ENCODE measurements at regions not wholly inside any gene's neighbourhood (a gene's known extent, or its start where the extent isn't known, plus 50 kb on each side); places are given as distances from the start of the nearest gene placed in this dataset.

- Histone ChIP-seq H3K9me3 (ENCODE audit: control insufficient read depth in 1 of 2, low read length in 2 of 2) (no peaks in the 10 kb centered on the region), H3K4me3 (ENCODE audit: low read depth in 1 of 2, low read length in 2 of 2) (no peak overlapping the region), H3K4me1 (ENCODE audit: control insufficient read depth in 1 of 2, insufficient read depth in 2 of 2, low read length in 2 of 2) (no peaks in the 10 kb centered on the region), H3K27ac (ENCODE audit: low read length) (no peak overlapping the region), H3K36me3 (ENCODE audit: control insufficient read depth in 1 of 2, insufficient read depth in 2 of 2, low read length in 2 of 2) (no peaks in the 10 kb centered on the region), H3K27me3 (ENCODE audit: low read depth, low read length) (no peaks in the 10 kb centered on the region)
Observed at GRCh38 chr12:90339837-90340236, 615.1 kb downstream of the CCER1 start.

GRCh38 chr12:90338365-90338764, 616.6 kb downstream of the CCER1 start:
- Histone ChIP-seq H3K27ac (ENCODE audit: low read length) (no peak overlapping the region), H3K36me3 (ENCODE audit: control insufficient read depth in 1 of 2, insufficient read depth in 2 of 2, low read length in 2 of 2) (no peaks in the 10 kb centered on the region), H3K9me3 (ENCODE audit: control insufficient read depth in 1 of 2, low read length in 2 of 2) (no peaks in the 10 kb centered on the region), H3K4me1 (ENCODE audit: control insufficient read depth in 1 of 2, insufficient read depth in 2 of 2, low read length in 2 of 2) (no peaks in the 10 kb centered on the region), H3K27me3 (ENCODE audit: low read depth, low read length) (no peaks in the 10 kb centered on the region), H3K4me3 (ENCODE audit: low read depth in 1 of 2, low read length in 2 of 2) (no peak overlapping the region)

GRCh38 chr12:90337018-90337417, 618.0 kb downstream of the CCER1 start:
- H3K4me1 ChIP-seq (ENCODE audit: control insufficient read depth in 1 of 2, insufficient read depth in 2 of 2, low read length in 2 of 2), result no peaks in the 10 kb centered on the region
- H3K36me3 ChIP-seq (ENCODE audit: control insufficient read depth in 1 of 2, insufficient read depth in 2 of 2, low read length in 2 of 2), result no peaks in the 10 kb centered on the region
- no peak overlapping the region for H3K4me3 ChIP-seq (ENCODE audit: low read depth in 1 of 2, low read length in 2 of 2)
- no peaks in the 10 kb centered on the region for H3K9me3 ChIP-seq (ENCODE audit: control insufficient read depth in 1 of 2, low read length in 2 of 2)
- no peak overlapping the region for H3K27ac ChIP-seq (ENCODE audit: low read length)
- no peaks in the 10 kb centered on the region for H3K27me3 ChIP-seq (ENCODE audit: low read depth, low read length)

- Histone ChIP-seq H3K4me3 (ENCODE audit: low read depth in 1 of 2, low read length in 2 of 2) (no peak overlapping the region), H3K4me1 (ENCODE audit: control insufficient read depth in 1 of 2, insufficient read depth in 2 of 2, low read length in 2 of 2) (no peaks in the 10 kb centered on the region), H3K9me3 (ENCODE audit: control insufficient read depth in 1 of 2, low read length in 2 of 2) (no peaks in the 10 kb centered on the region), H3K27me3 (ENCODE audit: low read depth, low read length) (no peaks in the 10 kb centered on the region), H3K27ac (ENCODE audit: low read length) (no peak overlapping the region), H3K36me3 (ENCODE audit: control insufficient read depth in 1 of 2, insufficient read depth in 2 of 2, low read length in 2 of 2) (no peaks in the 10 kb centered on the region)
Observed at GRCh38 chr12:90335566-90335965, 619.4 kb downstream of the CCER1 start.

- no peaks in the 10 kb centered on the region for H3K9me3 ChIP-seq (ENCODE audit: control insufficient read depth in 1 of 2, low read length in 2 of 2)
- no peaks in the 10 kb centered on the region for H3K4me1 ChIP-seq (ENCODE audit: control insufficient read depth in 1 of 2, insufficient read depth in 2 of 2, low read length in 2 of 2)
- no peaks in the 10 kb centered on the region for H3K36me3 ChIP-seq (ENCODE audit: control insufficient read depth in 1 of 2, insufficient read depth in 2 of 2, low read length in 2 of 2)
- no peaks in the 10 kb centered on the region for H3K27me3 ChIP-seq (ENCODE audit: low read depth, low read length)
- H3K27ac ChIP-seq (ENCODE audit: low read length), result no peak overlapping the region
- no peak overlapping the region for H3K4me3 ChIP-seq (ENCODE audit: low read depth in 1 of 2, low read length in 2 of 2)
Observed at GRCh38 chr12:90333939-90334338, 621.0 kb downstream of the CCER1 start.

GRCh38 chr12:90333424-90333823, 621.6 kb downstream of the CCER1 start:
- no peak overlapping the region for H3K27ac ChIP-seq (ENCODE audit: low read length)
- no peaks in the 10 kb centered on the region for H3K4me1 ChIP-seq (ENCODE audit: control insufficient read depth in 1 of 2, insufficient read depth in 2 of 2, low read length in 2 of 2)
- no peaks in the 10 kb centered on the region for H3K9me3 ChIP-seq (ENCODE audit: control insufficient read depth in 1 of 2, low read length in 2 of 2)
- H3K4me3 ChIP-seq (ENCODE audit: low read depth in 1 of 2, low read length in 2 of 2), result no peak overlapping the region
- no peaks in the 10 kb centered on the region for H3K27me3 ChIP-seq (ENCODE audit: low read depth, low read length)
- H3K36me3 ChIP-seq (ENCODE audit: control insufficient read depth in 1 of 2, insufficient read depth in 2 of 2, low read length in 2 of 2), result no peaks in the 10 kb centered on the region

GRCh38 chr12:90331821-90332220, 623.2 kb downstream of the CCER1 start:
- Histone ChIP-seq H3K27me3 (ENCODE audit: low read depth, low read length) (no peaks in the 10 kb centered on the region), H3K9me3 (ENCODE audit: control insufficient read depth in 1 of 2, low read length in 2 of 2) (no peaks in the 10 kb centered on the region), H3K4me1 (ENCODE audit: control insufficient read depth in 1 of 2, insufficient read depth in 2 of 2, low read length in 2 of 2) (no peaks in the 10 kb centered on the region), H3K27ac (ENCODE audit: low read length) (no peak overlapping the region), H3K4me3 (ENCODE audit: low read depth in 1 of 2, low read length in 2 of 2) (no peak overlapping the region), H3K36me3 (ENCODE audit: control insufficient read depth in 1 of 2, insufficient read depth in 2 of 2, low read length in 2 of 2) (no peaks in the 10 kb centered on the region)

GRCh38 chr12:90331262-90331661, 622.6 kb upstream of the ATP2B1 start:
- H3K27ac ChIP-seq (ENCODE audit: low read length), result no peak overlapping the region
- H3K36me3 ChIP-seq (ENCODE audit: control insufficient read depth in 1 of 2, insufficient read depth in 2 of 2, low read length in 2 of 2), result no peaks in the 10 kb centered on the region
- H3K4me1 ChIP-seq (ENCODE audit: control insufficient read depth in 1 of 2, insufficient read depth in 2 of 2, low read length in 2 of 2), result no peaks in the 10 kb centered on the region
- no peaks in the 10 kb centered on the region for H3K27me3 ChIP-seq (ENCODE audit: low read depth, low read length)
- no peaks in the 10 kb centered on the region for H3K9me3 ChIP-seq (ENCODE audit: control insufficient read depth in 1 of 2, low read length in 2 of 2)
- no peak overlapping the region for H3K4me3 ChIP-seq (ENCODE audit: low read depth in 1 of 2, low read length in 2 of 2)

GRCh38 chr12:90327793-90328743, 619.4 kb upstream of the ATP2B1 start:
- Histone ChIP-seq H3K27ac (ENCODE audit: low read length) (no peak overlapping the region), H3K4me1 (ENCODE audit: control insufficient read depth in 1 of 2, insufficient read depth in 2 of 2, low read length in 2 of 2) (no peaks in the 10 kb centered on the region), H3K9me3 (ENCODE audit: control insufficient read depth in 1 of 2, low read length in 2 of 2) (no peaks in the 10 kb centered on the region), H3K4me3 (ENCODE audit: low read depth in 1 of 2, low read length in 2 of 2) (no peak overlapping the region), H3K27me3 (ENCODE audit: low read depth, low read length) (no peaks in the 10 kb centered on the region), H3K36me3 (ENCODE audit: control insufficient read depth in 1 of 2, insufficient read depth in 2 of 2, low read length in 2 of 2) (no peaks in the 10 kb centered on the region)

GRCh38 chr12:90323217-90323616, 614.6 kb upstream of the ATP2B1 start:
- Histone ChIP-seq H3K27me3 (ENCODE audit: low read depth, low read length) (no peaks in the 10 kb centered on the region), H3K36me3 (ENCODE audit: control insufficient read depth in 1 of 2, insufficient read depth in 2 of 2, low read length in 2 of 2) (no peaks in the 10 kb centered on the region), H3K27ac (ENCODE audit: low read length) (no peak overlapping the region)

GRCh38 chr12:90322006-90322405, 613.4 kb upstream of the ATP2B1 start:
- H3K4me3 ChIP-seq (ENCODE audit: low read depth in 1 of 2, low read length in 2 of 2), result no peak overlapping the region
- H3K27me3 ChIP-seq (ENCODE audit: low read depth, low read length), result no peaks in the 10 kb centered on the region
- no peak overlapping the region for H3K27ac ChIP-seq (ENCODE audit: low read length)
- H3K36me3 ChIP-seq (ENCODE audit: control insufficient read depth in 1 of 2, insufficient read depth in 2 of 2, low read length in 2 of 2), result no peaks in the 10 kb centered on the region
- H3K9me3 ChIP-seq (ENCODE audit: control insufficient read depth in 1 of 2, low read length in 2 of 2), result peaks cover 0 to 2% of the 10 kb centered on the region in 2 donors
- H3K4me1 ChIP-seq (ENCODE audit: control insufficient read depth in 1 of 2, insufficient read depth in 2 of 2, low read length in 2 of 2), result no peaks in the 10 kb centered on the region

More at GRCh38 chr12:90323217-90323616, 614.6 kb upstream of the ATP2B1 start:
- peaks cover 0 to 2% of the 10 kb centered on the region in 2 donors for H3K9me3 ChIP-seq (ENCODE audit: control insufficient read depth in 1 of 2, low read length in 2 of 2)
- H3K4me3 ChIP-seq (ENCODE audit: low read depth in 1 of 2, low read length in 2 of 2), result no peak overlapping the region
- H3K4me1 ChIP-seq (ENCODE audit: control insufficient read depth in 1 of 2, insufficient read depth in 2 of 2, low read length in 2 of 2), result no peaks in the 10 kb centered on the region

- no peaks in the 10 kb centered on the region for H3K27me3 ChIP-seq (ENCODE audit: low read depth, low read length)
- H3K4me1 ChIP-seq (ENCODE audit: control insufficient read depth in 1 of 2, insufficient read depth in 2 of 2, low read length in 2 of 2), result no peaks in the 10 kb centered on the region
- no peak overlapping the region for H3K27ac ChIP-seq (ENCODE audit: low read length)
- peaks cover 0 to 2% of the 10 kb centered on the region in 2 donors for H3K9me3 ChIP-seq (ENCODE audit: control insufficient read depth in 1 of 2, low read length in 2 of 2)
- no peaks in the 10 kb centered on the region for H3K36me3 ChIP-seq (ENCODE audit: control insufficient read depth in 1 of 2, insufficient read depth in 2 of 2, low read length in 2 of 2)
- H3K4me3 ChIP-seq (ENCODE audit: low read depth in 1 of 2, low read length in 2 of 2), result no peak overlapping the region
Observed at GRCh38 chr12:90321369-90321768, 612.7 kb upstream of the ATP2B1 start.

Data from muscle layer of duodenum (tissue), 2 donors.